ENCODE measurements at regions not wholly inside any gene's neighbourhood (a gene's known extent, or its start where the extent isn't known, plus 50 kb on each side); places are given as distances from the start of the nearest gene placed in this dataset.

GRCh38 chr14:28953973-28954372 is 187.4 kb downstream of the FOXG1 start:
- H4K20me1 ChIP-seq (ENCODE audit: insufficient read depth), result no peaks in the 10 kb centered on the region
- H3K9ac ChIP-seq, result no peak overlapping the region
- H3K27ac ChIP-seq, result no peak overlapping the region
- no peaks in the 10 kb centered on the region for H3K36me3 ChIP-seq (ENCODE audit: insufficient read depth)
- no peak overlapping the region for H3K4me2 ChIP-seq
- no peaks in the 10 kb centered on the region for H3K4me1 ChIP-seq (ENCODE audit: low read depth, poor library complexity, severe bottlenecking)
- H3K27me3 ChIP-seq (ENCODE audit: insufficient read depth, low read depth), result no peaks in the 10 kb centered on the region
- no peak overlapping the region for H3K4me3 ChIP-seq (IDR thresholded peaks at IDR 0.05; ENCODE audit: insufficient read depth, low read depth, low read length)
- no peak for TF ChIP-seq CTCF (conservative IDR thresholded peaks at IDR 0.05; ENCODE audit: low read depth, low read length)
- H3K79me2 ChIP-seq (ENCODE audit: insufficient read depth, low read depth), result no peaks in the 10 kb centered on the region
- no peak overlapping the region for H2AFZ ChIP-seq (ENCODE audit: low read depth)

- no peak for TF ChIP-seq CTCF (conservative IDR thresholded peaks at IDR 0.05; ENCODE audit: low read depth, low read length)
- H4K20me1 ChIP-seq (ENCODE audit: insufficient read depth), result no peaks in the 10 kb centered on the region
- H3K4me1 ChIP-seq (ENCODE audit: low read depth, poor library complexity, severe bottlenecking), result no peaks in the 10 kb centered on the region
- no peak overlapping the region for H3K4me3 ChIP-seq (IDR thresholded peaks at IDR 0.05; ENCODE audit: insufficient read depth, low read depth, low read length)
- no peaks in the 10 kb centered on the region for H3K27me3 ChIP-seq (ENCODE audit: insufficient read depth, low read depth)
- no peak overlapping the region for H2AFZ ChIP-seq (ENCODE audit: low read depth)
- H3K9ac ChIP-seq, result no peak overlapping the region
- H3K79me2 ChIP-seq (ENCODE audit: insufficient read depth, low read depth), result no peaks in the 10 kb centered on the region
- no peak overlapping the region for H3K4me2 ChIP-seq
- H3K27ac ChIP-seq, result no peak overlapping the region
- no peaks in the 10 kb centered on the region for H3K36me3 ChIP-seq (ENCODE audit: insufficient read depth)
Measured at GRCh38 chr14:28966416-28967233, 200.0 kb downstream of the FOXG1 start.

DNA sequence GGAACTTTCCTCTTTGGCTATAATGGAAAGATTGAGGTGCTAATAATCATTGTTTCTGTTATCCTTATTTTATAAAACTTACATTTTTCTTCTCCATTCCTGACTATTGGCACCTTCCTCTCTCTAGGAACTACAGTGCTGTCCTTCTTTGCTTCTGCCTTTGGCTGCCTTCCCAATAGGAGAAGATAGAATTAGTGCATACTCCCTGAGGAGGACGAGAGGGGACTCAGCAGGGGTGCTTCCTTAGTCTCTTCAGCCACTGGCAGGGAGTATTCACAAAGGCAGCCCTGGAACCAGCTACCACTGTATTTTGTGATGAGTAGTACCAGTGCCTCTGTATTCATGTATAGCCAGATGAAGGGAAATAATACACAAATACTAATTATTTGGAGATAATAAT is 208.5 kb downstream of the FOXG1 start:
- Histone ChIP-seq H2AFZ (ENCODE audit: low read depth) (no peak overlapping the region), H3K27ac (no peak overlapping the region), H3K9ac (no peak overlapping the region), H3K36me3 (ENCODE audit: insufficient read depth) (no peaks in the 10 kb centered on the region), H4K20me1 (ENCODE audit: insufficient read depth) (no peaks in the 10 kb centered on the region), H3K79me2 (ENCODE audit: insufficient read depth, low read depth) (no peaks in the 10 kb centered on the region), H3K27me3 (ENCODE audit: insufficient read depth, low read depth) (no peaks in the 10 kb centered on the region), H3K4me1 (ENCODE audit: low read depth, poor library complexity, severe bottlenecking) (no peaks in the 10 kb centered on the region), H3K4me2 (no peak overlapping the region), H3K4me3 (IDR thresholded peaks at IDR 0.05; ENCODE audit: insufficient read depth, low read depth, low read length) (no peak overlapping the region)
- no peak for TF ChIP-seq CTCF (conservative IDR thresholded peaks at IDR 0.05; ENCODE audit: low read depth, low read length)

GRCh38 chr14:28982228-28982627 is 215.6 kb downstream of the FOXG1 start:
- Histone ChIP-seq H4K20me1 (ENCODE audit: insufficient read depth) (no peaks in the 10 kb centered on the region), H3K27me3 (ENCODE audit: insufficient read depth, low read depth) (no peaks in the 10 kb centered on the region), H3K9ac (no peak overlapping the region), H3K27ac (no peak overlapping the region), H3K4me3 (IDR thresholded peaks at IDR 0.05; ENCODE audit: insufficient read depth, low read depth, low read length) (no peak overlapping the region), H3K4me2 (no peak overlapping the region), H3K4me1 (ENCODE audit: low read depth, poor library complexity, severe bottlenecking) (no peaks in the 10 kb centered on the region), H3K79me2 (ENCODE audit: insufficient read depth, low read depth) (no peaks in the 10 kb centered on the region), H2AFZ (ENCODE audit: low read depth) (no peak overlapping the region), H3K36me3 (ENCODE audit: insufficient read depth) (no peaks in the 10 kb centered on the region)
- no peak for TF ChIP-seq CTCF (conservative IDR thresholded peaks at IDR 0.05; ENCODE audit: low read depth, low read length)

All from KMS-11 (cell line).